Testis (tissue), 2 donors: ENCODE measurements at regions not wholly inside any gene's neighbourhood (a gene's known extent, or its start where the extent isn't known, plus 50 kb on each side); places are given as distances from the start of the nearest gene placed in this dataset.

ENCODE experiments used
- DNase-seq: peaks from one replicate; pipeline ENCODE4 v3.0.0-alpha.2; 2019
- H3K27ac ChIP-seq, 2 donors: fragments of 200-600 bp; sonication (generic); one replicate each; pipeline ENCODE4 v1.5.1; 2019
- H3K27me3 ChIP-seq: fragments of 200-600 bp; sonication (generic); one replicate; pipeline ENCODE4 v1.5.1; 2019
- H3K36me3 ChIP-seq: fragments of 200-600 bp; sonication (generic); one replicate; pipeline ENCODE4 v1.5.1; 2017; ENCODE audit warnings: low read depth; ENCODE audit errors: missing control alignments
- H3K4me1 ChIP-seq: fragments of 200-600 bp; sonication (generic); one replicate; pipeline ENCODE4 v1.5.1; 2019
- H3K4me3 ChIP-seq, 2 donors: fragments of 200-600 bp; sonication (generic); one replicate each; pipeline ENCODE4 v1.5.1; 2017 to 2019
- H3K9me3 ChIP-seq: fragments of 200-600 bp; sonication (generic); one replicate; pipeline ENCODE4 v1.5.1; 2017
- POLR2A ChIP-seq: fragments of 450-650 bp; IDR thresholded peaks from one replicate; pipeline ENCODE4 v1.6.1; 2017; ENCODE audit warnings: antibody characterized with exemption, mild to moderate bottlenecking, moderate library complexity
- WGBS, 2 donors: methylation state at CpG; one replicate each; pipeline ENCODE4 v1.1.5; 2018; 5-methylcytosine and 5-hydroxymethylcytosine counted together
- intact Hi-C: fragments of 100-400 bp; cut with DNase I; formaldehyde crosslinking; loops from one replicate; pipeline ENCODE4 v1.15.1; 2023; ENCODE audit warnings: low total_unique reads
- TF ChIP-seq, protein P1 (sequence below), 3 experiments: fragments of 450-650 bp in 2 of 3; fragments of 200-600 bp in 1 of 3; sonication (generic) in 1 of 3; IDR thresholded peaks; one replicate each; pipeline ENCODE4 v1.5.1; 2016 to 2019; ENCODE audit warnings: antibody characterized with exemption in 3 of 3, mild to moderate bottlenecking in 2 of 3, moderate library complexity in 1 of 3

DNA sequence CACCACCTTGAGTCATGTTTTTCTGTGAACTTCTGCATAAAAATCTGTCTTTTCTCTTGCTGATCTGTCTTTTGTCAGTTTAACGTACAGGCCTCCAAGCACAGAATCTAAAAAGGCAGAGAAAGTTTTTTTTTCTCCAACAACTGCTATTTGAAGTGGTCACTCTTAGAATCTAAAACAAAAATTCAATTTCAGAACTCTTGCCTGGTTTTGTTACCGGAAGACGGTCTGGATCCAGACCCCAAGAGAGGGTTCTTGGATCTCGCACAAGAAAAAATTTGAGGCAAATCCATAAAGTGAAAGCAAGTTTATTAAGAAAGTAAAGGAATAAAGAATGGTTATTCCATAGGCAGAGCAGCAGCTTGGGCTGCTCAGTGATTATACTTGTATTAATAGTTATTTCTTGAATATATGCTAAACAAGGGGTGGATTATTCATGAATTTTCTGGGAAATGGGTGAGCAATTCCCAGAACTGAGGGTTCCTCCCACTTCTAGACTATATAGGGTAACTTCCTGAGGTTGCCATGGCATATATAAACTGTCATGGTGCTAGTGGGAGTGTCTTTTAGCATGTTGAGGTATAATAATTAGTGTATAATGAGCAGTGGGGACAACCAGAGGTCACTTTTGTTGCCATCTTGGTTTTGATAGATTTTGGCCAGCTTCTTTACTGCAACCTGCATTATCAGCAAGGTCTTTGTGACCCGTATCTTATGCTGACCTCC, 150.0 kb upstream of the PLEKHA5 start:
- DNase-seq: no peak
- H3K36me3 ChIP-seq: no peaks in the 10 kb centered on the region
- WGBS, 2 donors: 76 to 81% methylated on average over 5 of the region's 5 CpGs
- H3K4me1 ChIP-seq: no peaks in the 10 kb centered on the region
- no peak overlapping the region for H3K4me3 ChIP-seq
- no peak overlapping the region for H3K27ac ChIP-seq
- H3K9me3 ChIP-seq: no peaks in the 10 kb centered on the region
- no peaks in the 10 kb centered on the region for H3K27me3 ChIP-seq
- intact Hi-C loops: no loop called here
- TF ChIP-seq, protein P1, sequence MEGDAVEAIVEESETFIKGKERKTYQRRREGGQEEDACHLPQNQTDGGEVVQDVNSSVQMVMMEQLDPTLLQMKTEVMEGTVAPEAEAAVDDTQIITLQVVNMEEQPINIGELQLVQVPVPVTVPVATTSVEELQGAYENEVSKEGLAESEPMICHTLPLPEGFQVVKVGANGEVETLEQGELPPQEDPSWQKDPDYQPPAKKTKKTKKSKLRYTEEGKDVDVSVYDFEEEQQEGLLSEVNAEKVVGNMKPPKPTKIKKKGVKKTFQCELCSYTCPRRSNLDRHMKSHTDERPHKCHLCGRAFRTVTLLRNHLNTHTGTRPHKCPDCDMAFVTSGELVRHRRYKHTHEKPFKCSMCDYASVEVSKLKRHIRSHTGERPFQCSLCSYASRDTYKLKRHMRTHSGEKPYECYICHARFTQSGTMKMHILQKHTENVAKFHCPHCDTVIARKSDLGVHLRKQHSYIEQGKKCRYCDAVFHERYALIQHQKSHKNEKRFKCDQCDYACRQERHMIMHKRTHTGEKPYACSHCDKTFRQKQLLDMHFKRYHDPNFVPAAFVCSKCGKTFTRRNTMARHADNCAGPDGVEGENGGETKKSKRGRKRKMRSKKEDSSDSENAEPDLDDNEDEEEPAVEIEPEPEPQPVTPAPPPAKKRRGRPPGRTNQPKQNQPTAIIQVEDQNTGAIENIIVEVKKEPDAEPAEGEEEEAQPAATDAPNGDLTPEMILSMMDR (IDR thresholded peaks at IDR 0.05): no peak
- no peak for TF ChIP-seq POLR2A

DNA sequence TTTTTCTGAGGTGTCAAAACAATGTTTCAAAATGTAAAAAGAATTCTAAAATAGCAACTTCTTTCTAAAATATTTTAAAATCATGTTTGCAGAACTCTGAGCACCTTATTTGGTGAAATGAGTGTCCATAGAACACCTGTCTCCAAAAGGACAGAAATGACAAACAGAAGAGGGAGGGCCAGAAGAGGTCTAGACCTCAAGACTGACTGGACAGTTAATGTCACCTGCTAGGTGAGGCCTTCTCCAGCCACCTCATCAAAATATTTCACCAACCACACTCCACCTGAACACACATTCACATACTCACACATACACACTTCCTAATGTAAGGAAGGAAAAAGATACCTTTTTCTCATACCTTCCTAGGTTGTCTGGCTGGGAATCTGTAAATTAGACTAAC, 147.8 kb upstream of the PLEKHA5 start:
- no peaks in the 10 kb centered on the region for H3K9me3 ChIP-seq
- H3K27me3 ChIP-seq: no peaks in the 10 kb centered on the region
- H3K36me3 ChIP-seq: no peaks in the 10 kb centered on the region
- intact Hi-C loops: no loop called here
- H3K4me1 ChIP-seq: no peaks in the 10 kb centered on the region
- TF ChIP-seq POLR2A: no peak
- TF ChIP-seq, protein P1 (IDR thresholded peaks at IDR 0.05): no peak
- H3K27ac ChIP-seq: no peak overlapping the region
- DNase-seq: no peak
- no peak overlapping the region for H3K4me3 ChIP-seq

DNA sequence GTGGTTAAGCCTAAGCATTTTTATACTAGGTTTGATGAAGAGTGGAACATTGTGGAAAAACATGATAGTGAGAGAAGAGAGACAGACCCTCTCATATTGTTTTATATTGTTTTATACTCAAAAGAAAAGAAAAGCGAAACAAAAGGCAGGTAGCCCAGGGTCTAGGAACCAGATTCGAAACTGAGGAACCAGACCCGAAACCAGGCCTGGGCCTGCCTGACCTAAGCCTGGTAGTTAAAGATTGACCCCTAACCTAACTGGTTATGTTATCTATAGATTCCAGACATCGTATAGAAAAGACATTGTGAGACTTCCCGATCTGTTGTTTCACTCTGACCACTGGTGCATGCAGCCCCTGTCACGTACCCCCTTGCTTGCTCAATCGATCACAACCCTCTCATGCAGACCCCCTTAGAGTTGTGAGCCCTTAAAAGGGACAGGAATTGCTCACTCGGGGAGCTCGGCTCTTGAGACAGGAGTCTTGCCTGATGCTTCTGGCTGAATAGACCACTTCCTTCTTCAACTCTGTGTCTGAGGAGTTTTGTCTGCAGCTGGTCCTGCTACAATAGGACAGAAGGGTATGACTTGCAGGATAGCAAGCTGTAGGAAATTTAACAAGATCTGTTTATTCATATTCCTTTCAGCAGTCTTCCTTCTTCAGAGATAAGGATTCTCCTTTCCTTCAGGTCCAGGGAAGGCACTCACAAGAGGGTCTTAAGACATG, 147.1 kb upstream of the PLEKHA5 start:
- Histone ChIP-seq H3K9me3 (no peaks in the 10 kb centered on the region), H3K4me3 (no peak overlapping the region), H3K27ac (no peak overlapping the region), H3K36me3 (no peaks in the 10 kb centered on the region), H3K27me3 (no peaks in the 10 kb centered on the region), H3K4me1 (no peaks in the 10 kb centered on the region)
- 88% methylated on average over 9 of the region's 9 CpGs for WGBS, 2 donors
- intact Hi-C loops: no loop called here
- DNase-seq: no peak
- TF ChIP-seq, protein P1 (IDR thresholded peaks at IDR 0.05): no peak
- no peak for TF ChIP-seq POLR2A

DNA sequence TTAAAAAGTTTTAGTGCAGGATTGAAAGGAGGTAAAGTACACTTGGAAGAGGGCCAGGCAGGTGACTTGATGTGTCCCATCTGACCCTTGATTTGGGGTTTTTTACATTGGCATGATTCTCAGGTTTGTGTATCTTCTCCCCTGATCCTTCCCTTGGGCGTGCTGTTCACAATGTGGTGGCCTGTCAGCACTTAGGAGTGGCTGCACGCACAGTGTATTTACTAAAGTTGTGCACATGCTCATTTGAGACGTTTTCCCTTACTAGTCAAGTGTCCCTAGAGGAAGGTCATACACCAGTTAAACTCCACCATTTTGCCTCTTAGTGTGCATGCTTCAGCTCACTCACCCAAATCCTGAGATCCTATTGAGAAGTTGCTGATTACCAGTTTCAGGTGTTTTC, 145.7 kb upstream of the PLEKHA5 start:
- Histone ChIP-seq H3K9me3 (no peaks in the 10 kb centered on the region), H3K27me3 (no peaks in the 10 kb centered on the region), H3K27ac (no peak overlapping the region), H3K4me3 (no peak overlapping the region), H3K36me3 (no peaks in the 10 kb centered on the region), H3K4me1 (no peaks in the 10 kb centered on the region)
- 90 to 93% methylated on average over 3 of the region's 3 CpGs for WGBS, 2 donors
- TF ChIP-seq POLR2A: no peak
- TF ChIP-seq, protein P1 (IDR thresholded peaks at IDR 0.05): no peak
- intact Hi-C loops: no loop called here
- no peak for DNase-seq
